NCI-H187 (cell line): ENCODE measurements at regions not wholly inside any gene's neighbourhood (a gene's known extent, or its start where the extent isn't known, plus 50 kb on each side); places are given as distances from the start of the nearest gene placed in this dataset.
"Not testable (repeated sequence)": the region's sequence is repeated elsewhere in the genome, so short reads cannot be mapped to it uniquely, and the experiment has no call there.

Source experiments
- DNase-seq, 2 experiments: peaks; one replicate each; lab custom pipeline; 2025; lab: John Stamatoyannopoulos, UW

- DNase-seq = no peak
These were observed 939.0 kb upstream of the FANCL start for GRCh38 chr2:59180111-59180510.

- peak; percentile 33 to 79 for DNase-seq
These were observed 936.6 kb upstream of the FANCL start for GRCh38 chr2:59177748-59178147.

- DNase-seq = no peak
These were observed 935.6 kb upstream of the FANCL start for GRCh38 chr2:59176737-59177136.

GRCh38 chr2:59174536-59175243 lies 933.6 kb upstream of the FANCL start:
- no peak for DNase-seq

GRCh38 chr2:59173325-59173724 lies 932.2 kb upstream of the FANCL start:
- no peak for DNase-seq

GRCh38 chr2:59171019-59171418 lies 929.9 kb upstream of the FANCL start:
- DNase-seq = no peak

GRCh38 chr2:59168766-59169165 lies 927.6 kb upstream of the FANCL start:
- DNase-seq = no peak

GRCh38 chr2:59167514-59167913 lies 926.4 kb upstream of the FANCL start:
- peak; percentile 86 to 94 for DNase-seq

GRCh38 chr2:59157908-59158307 lies 916.8 kb upstream of the FANCL start:
- not testable (repeated sequence) for DNase-seq

GRCh38 chr2:59151805-59152204 lies 910.7 kb upstream of the FANCL start:
- DNase-seq = no peak

- DNase-seq = no peak
These were observed 909.2 kb upstream of the FANCL start for GRCh38 chr2:59150217-59150849.

- DNase-seq = no peak
These were observed 908.1 kb upstream of the FANCL start for GRCh38 chr2:59149271-59149670.

GRCh38 chr2:59112258-59112657 lies 871.1 kb upstream of the FANCL start:
- no peak for DNase-seq

GRCh38 chr2:59096973-59097372 lies 855.8 kb upstream of the FANCL start:
- no peak for DNase-seq

GRCh38 chr2:59093571-59093970 lies 852.4 kb upstream of the FANCL start:
- DNase-seq = no peak

GRCh38 chr2:59084326-59084725 lies 843.2 kb upstream of the FANCL start:
- no peak for DNase-seq

- no peak for DNase-seq
These were observed 842.1 kb upstream of the FANCL start for GRCh38 chr2:59083075-59083828.

- DNase-seq = no peak
These were observed 841.5 kb upstream of the FANCL start for GRCh38 chr2:59082657-59083056.

GRCh38 chr2:59080451-59081181 lies 839.5 kb upstream of the FANCL start:
- no peak for DNase-seq

GRCh38 chr2:59077981-59078531 lies 836.9 kb upstream of the FANCL start:
- no peak for DNase-seq

- no peak for DNase-seq
These were observed 836.1 kb upstream of the FANCL start for GRCh38 chr2:59077026-59077725.
